Fibroblast of skin of left quadriceps (primary cell): ENCODE measurements at regions not wholly inside any gene's neighbourhood (a gene's known extent, or its start where the extent isn't known, plus 50 kb on each side); places are given as distances from the start of the nearest gene placed in this dataset.

Source experiments
- DNase-seq, 2 experiments: peaks; one replicate each; pipeline ENCODE4 v3.0.0-alpha.2; 2013; ENCODE audit warnings: low read depth in 2 of 2

DNA sequence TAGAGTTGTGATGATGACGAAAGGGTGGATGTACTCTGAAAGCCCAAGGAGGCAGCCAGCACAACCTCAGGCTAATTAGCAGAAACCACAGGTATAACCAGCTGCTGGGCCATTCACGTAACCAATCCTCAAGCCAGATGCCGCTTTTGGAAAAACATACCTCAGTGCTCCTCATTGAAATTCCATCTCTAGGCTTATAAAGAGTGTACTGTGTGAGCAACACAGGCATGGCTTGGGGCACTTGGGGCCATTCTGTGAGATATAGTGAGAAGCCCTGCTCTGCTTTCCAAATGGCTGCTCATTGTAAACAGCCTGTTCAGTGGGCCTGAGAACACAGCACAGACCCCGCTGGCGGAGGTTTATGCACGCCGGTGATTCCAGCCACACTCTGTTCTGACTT is 182.1 kb upstream of the HHIP start:
- DNase-seq, result no peak

DNA sequence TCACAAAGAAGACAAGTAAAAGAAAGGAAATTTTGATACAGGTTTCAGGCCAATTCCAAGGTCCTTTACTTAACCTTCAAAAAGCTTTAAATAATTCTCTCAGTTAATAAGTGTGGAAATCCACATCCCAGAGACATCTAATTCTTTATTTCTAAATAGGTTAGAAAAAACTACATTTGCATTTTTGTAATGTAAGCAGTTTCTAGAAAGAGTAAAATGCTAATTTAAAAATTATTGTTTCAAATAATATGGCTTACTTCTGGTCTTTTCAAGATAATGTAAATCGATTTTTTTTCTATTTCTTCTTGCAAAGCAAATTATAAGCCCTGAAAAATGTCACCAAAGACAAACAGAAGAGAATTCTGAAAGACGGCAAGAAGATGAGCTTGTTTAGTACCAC is 180.4 kb upstream of the HHIP start:
- DNase-seq, result no peak

DNA sequence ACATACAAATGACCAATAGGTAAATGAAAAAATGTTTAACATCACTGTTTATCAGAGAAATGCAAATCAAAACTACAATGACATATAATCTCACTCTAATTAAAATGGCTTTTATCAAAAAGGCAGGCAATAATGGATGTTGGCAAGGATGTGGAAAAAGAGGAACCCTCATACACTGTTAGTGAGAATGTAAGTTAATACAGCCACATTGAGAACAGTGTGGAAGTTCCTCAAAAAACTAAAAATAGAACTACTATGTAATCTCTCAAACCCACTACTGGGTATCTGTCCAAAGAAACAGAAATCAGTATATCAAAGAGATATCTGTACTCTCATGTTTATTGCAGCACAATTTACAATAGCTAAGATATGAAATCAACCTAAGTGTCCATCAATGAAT is 165.9 kb upstream of the HHIP start:
- DNase-seq, result no peak

GRCh38 chr4:144489831-144490230 is 156.1 kb upstream of the HHIP start:
- DNase-seq, result no peak

- no peak for DNase-seq
Measured at GRCh38 chr4:144494280-144494679, 151.7 kb upstream of the HHIP start.

- DNase-seq, result no peak
Measured at GRCh38 chr4:144495944-144496343, 150.0 kb upstream of the HHIP start.

- DNase-seq, result no peak
Measured at GRCh38 chr4:144499777-144500176, 146.2 kb upstream of the HHIP start.

DNA sequence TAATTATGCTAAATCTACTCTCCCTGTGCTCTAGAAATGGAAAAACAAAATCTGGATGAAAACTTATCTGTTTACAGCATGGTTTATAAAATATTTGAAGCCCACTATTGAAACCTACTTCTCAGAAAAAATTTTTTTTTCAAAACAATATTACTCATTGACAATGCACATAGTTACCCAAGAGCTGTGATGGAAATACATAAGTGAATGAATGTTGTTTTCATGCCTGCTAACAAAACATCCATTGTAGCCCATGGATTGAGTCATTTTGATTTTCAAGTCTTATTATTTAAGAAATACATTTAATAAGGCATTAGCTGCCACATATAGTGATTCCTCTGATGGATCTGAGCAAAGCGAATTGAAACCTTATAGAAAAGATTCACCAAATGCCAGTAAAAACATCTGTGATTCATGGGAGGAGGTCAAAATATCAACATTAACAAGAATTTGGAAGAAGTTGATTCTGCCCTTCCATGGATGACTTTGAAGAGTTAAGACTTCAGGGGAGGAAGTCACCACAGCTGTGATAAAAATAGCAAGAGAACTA is 144.7 kb upstream of the HHIP start:
- no peak for DNase-seq

GRCh38 chr4:144504883-144505282 is 141.1 kb upstream of the HHIP start:
- DNase-seq, result peak in 1 of 2 experiments; percentile 13

- no peak for DNase-seq
Measured at GRCh38 chr4:144507311-144508101, 138.4 kb upstream of the HHIP start.

DNA sequence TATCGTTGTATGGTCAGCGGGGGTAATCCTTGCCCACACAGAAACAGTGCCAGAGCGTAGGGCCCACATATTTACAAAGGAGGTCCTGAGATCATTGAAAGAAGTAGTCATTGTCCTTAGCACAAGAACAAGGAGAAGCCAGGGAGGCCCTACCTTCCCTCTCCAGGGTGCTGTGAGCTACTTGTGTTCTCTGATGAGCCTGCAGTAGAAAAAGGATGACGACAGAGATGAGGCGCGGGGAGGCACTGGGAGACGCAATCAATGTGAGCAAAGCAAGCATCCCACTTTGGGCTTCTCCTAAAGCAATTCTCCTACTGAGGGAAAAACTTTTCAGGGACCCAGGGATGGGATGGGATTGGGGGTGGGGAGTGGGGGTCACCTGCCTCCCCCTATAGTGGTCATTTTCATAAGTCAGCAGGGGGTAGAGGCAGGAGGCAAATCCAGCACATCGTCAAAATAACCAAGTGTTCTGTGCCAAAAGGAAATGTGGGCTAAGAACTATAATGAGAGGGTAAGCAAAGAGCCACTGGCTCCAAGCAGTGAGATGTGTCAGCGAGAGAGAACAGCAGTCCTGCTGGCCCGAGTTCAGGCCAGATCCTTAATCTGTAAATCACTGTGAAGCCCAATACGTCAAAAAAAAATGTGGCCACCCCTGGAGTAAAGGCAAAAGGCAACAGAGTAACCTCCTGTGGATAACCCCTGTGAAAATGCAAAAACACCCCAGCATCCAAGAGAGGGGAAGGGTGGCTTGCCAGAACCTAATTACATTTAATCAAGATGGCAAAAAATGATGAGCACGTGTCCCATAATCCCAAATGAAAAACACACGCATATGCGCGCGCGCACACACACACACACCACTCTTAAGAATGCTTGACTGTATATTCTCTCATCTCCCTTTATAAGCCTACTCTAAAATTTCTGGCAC is 136.6 kb upstream of the HHIP start:
- peak; percentile 33 to 34 for DNase-seq

- DNase-seq, result no peak
Measured at GRCh38 chr4:144514736-144515135, 131.2 kb upstream of the HHIP start.

DNA sequence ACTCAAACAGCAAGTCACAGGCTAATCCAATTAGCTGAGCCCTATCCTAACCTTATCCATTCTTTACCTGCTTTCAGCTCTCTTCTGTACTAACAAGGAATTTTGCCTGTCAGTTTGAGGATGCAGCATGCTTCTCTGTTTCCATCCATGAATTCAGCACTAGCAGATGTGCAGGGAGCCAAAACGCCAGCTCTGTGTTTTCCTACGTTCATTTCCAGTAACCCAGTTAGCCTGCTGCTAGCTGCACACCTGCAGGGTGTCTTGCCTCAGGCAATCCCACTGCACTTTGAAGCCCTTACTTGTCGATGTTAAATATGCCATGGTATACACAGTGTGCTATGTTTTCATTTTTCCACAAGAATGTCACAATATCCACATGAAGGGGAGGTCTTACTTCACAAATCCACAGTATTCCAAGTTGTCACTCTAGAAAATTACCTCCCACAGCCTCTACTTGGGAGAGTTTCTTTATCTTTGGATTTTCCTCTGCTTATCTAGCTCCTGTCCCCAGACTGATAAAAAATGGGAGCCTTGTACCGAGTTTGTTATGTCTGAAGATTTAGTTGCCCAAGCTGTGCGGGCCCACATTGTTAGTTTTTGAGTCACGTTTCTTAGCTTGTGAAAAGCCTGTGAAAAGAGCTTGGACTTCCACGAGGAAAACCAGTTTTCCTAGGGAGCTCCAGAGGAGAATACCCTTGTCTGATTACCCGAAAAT is 127.6 kb upstream of the HHIP start:
- no peak for DNase-seq

- DNase-seq, result no peak
Measured at GRCh38 chr4:144531841-144532240, 114.1 kb upstream of the HHIP start.

DNA sequence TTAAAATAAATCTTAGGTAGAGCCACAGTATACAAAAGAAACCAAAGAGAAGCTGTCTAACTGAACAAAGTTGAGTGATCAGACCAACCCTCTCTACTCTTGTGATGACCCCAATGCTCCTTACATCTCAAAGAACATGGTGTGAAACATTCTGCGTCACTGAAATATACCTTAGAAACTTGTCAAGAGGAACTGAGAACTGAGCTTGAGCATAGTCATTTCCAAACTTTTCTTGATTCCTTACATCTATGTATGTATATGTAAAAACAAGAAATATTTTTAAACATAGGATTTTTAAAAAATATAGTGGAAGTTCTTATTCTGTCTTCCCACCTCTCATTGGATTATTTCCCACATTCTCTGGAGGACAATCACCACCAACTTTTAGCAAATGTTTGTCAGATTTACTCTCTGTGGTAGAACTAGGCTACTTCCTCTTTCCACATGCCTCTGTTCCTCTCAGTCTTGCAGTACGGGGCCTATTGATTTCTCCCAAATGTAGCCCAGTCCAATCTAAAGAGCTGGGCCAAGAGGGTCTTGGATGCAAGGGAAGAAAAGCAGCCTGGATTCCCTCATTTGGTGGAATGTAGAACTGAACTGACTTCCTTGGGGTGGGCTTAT is 98.2 kb upstream of the HHIP start:
- no peak for DNase-seq

DNA sequence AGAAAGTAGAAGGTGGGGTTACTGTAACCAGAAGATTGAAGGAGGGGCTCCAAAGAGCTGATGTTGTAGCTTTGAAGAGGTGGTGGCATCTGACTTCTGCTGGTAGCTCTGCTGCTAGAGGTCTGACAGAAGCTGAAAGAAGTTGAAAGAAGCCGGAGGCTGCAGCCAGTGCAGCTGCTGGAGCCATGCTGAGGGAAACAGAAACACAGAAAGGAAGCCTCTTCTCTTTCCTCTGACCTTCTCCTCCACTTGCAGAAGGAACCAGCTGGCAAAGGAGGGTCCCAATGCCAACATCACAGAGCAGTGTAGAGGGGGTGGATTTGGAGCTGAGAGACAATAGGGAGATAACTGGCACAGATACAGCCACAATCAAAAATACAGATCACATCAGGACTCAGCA is 89.3 kb upstream of the HHIP start:
- DNase-seq, result no peak

GRCh38 chr4:144557404-144557803 is 88.6 kb upstream of the HHIP start:
- DNase-seq, result no peak

GRCh38 chr4:144562019-144562705 is 83.8 kb upstream of the HHIP start:
- no peak for DNase-seq

DNA sequence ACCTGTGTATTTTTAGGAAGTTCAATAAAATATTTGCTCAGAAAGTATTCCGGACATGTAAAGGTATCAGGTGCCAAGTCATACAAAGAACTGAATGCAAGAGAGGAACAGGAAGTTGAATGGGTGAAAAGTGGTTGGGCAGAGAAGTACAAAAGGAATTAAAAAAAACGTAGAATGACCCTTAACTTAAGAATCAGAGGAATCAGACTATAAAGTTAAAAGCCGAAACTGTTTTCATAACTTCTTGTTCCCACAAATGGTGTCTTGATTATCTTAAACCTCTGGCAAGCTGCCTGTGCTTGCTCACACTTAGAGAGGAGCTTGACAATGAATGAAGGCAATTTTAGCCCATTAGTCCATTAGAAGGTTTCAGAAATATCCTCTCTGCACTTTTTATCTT is 81.6 kb upstream of the HHIP start:
- no peak for DNase-seq

DNA sequence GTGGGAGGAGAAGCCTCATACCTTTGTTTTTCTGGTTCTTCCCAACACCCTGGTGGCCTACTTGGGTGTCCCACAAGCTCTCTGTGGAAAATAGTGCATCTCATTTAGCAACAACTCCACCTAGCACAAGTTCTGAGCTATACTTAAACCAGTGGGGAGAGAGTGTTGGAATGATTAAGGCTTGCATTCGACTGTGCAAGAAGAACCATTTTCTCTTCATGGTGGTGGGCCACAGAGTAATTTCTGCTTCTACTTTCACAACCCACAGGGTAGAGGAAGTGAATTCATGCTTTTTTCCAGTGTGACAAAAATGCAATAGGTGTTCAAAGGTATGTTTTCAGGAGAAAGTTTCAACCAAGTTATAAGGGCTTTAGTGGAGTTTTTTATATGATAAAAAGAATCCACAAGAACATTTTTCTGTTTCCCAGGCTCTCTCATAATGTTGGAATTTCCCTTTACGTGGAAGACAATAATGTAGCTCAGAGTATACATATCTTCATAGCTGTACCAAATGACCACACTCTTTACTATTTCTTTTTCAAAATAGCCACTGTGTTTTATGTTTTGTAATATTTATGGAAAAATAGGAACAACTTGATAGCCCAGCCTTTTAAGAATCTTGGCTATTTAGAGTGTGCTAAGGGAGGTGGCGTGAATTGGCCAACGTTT is 80.3 kb upstream of the HHIP start:
- DNase-seq, result peak in 1 of 2 experiments; percentile 14
